Stimulated activated CD4-positive, alpha-beta T cell treated with anti-CD3 and anti-CD28 coated beads, TNF-alpha, amount 100 ng/mL, for 1 hour (primary cell): ENCODE measurements at regions not wholly inside any gene's neighbourhood (a gene's known extent, or its start where the extent isn't known, plus 50 kb on each side); places are given as distances from the start of the nearest gene placed in this dataset.

Source experiments
- DNase-seq, 3 donors: peaks; one replicate each; pipeline ENCODE4 v3.0.0-alpha.2; 2020; ENCODE audit warnings: low read depth in 3 of 3, low spot score in 1 of 3

GRCh38 chr10:94085766-94086437, 92.2 kb downstream of the PLCE1 start:
- no peak for DNase-seq

DNA sequence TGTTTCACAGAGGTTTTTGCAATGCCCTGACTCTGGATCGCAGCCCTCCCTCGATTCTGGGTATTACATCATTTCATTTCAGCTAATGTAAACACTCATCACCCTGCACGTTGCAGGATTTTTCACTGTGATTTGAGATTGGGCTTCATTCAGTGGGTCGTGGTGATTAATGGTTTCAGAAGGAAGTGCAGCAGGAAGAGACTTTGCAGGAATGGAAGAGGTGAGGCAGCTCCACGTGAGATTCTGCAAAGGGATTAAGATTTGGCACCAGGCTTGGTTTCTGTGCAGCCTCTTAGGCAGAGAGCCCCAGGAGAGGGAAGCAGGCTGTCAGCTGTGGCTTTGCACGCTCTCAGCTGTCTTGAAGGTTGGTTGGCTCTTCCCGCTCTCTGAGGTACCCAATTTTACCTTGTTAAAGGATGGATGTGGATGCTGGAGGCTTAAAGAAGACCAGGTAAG, 95.2 kb downstream of the PLCE1 start:
- DNase-seq, result no peak

DNA sequence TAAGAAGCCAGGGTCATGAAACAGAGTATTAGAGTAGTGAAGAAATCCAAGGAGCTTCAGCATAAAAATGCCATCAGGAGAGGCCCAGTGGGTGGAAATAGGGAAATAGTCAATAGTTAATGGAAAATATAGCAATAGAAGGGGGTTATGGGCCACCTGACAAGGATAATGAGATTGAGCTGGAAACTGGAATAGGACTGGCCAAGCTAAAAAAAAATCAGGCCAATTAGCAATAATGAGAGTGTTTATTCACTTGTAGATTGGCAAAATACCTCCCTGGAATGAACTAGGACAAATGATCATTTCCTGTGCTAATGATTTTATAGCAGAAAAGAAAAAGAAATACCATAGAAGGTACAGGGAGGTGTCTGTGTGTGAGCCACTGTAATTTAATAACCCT, 97.9 kb downstream of the PLCE1 start:
- DNase-seq, result no peak

- no peak for DNase-seq
Observed at GRCh38 chr10:94092848-94093247, 99.1 kb downstream of the PLCE1 start.

DNA sequence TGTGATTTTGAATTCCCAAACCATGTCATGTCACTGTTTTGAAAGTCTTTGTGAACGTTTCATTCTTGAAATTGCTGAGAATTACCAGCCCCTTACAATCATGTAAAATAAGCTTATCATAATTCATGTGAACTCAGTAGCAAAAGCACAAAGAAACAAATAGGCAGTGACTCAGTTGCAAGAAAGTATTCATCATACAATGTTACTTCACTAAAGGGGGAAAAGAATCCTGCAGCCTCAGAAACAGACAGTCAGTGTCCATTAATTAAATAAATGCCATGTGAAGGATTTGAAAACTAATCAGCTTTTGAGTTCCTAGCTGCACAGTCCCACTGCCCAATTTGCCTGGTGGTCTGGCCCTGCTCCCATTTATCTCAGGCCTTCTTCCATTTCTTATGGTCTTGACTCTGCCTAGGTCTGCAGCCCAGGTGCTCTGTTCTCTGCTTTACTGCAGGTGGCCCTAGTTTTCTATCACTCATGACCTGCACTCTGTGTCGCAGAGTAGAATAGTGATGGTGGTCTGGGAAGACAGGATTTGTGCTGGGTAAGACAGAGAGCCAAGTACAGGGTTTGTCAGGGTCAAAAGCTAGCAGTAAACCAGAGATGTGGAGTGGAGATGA, 99.7 kb downstream of the PLCE1 start:
- no peak for DNase-seq

DNA sequence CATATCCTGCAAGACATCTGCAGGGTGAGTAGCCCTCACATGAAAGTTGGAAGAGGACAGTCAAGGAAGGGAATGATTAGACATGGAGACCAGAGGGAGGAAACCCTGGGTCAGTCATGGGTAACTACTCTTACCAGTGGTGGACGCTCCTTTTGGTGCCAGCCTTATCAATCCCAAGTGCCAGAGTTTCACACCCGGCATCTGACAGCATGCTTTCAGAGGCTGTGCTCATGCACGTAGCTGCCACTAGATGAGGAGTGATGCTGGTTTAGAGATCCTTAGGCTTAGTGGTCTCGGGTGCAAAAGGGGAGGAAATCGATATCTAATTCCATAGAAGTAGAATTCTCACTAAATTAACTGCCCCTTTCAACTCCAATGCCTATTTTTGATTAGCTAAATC, 100.8 kb downstream of the PLCE1 start:
- DNase-seq, result no peak

GRCh38 chr10:94097656-94098055, 103.9 kb downstream of the PLCE1 start:
- DNase-seq, result no peak

GRCh38 chr10:94098896-94099295, 105.2 kb downstream of the PLCE1 start:
- DNase-seq, result no peak

GRCh38 chr10:94101894-94102293, 108.2 kb downstream of the PLCE1 start:
- no peak for DNase-seq

DNA sequence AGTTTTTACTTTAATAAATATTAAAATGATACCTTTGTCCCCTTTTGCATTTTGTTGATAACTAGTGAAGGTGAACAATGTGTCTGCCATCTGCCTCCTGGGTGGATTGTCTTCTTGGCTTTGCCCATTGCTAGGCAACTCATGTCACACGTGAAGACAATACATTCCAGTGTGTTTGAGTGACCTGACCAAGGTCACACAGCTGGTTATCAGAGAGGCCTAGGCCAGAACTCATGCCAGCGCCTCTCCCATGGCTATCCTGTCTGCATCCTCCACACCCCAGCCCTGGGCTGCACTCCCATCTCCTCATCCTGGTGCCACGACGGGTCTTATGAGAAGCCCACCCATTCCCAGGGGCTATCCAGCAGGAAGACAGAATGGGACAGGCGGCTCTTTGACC, 108.7 kb downstream of the PLCE1 start:
- no peak for DNase-seq

GRCh38 chr10:94103192-94103591, 109.5 kb downstream of the PLCE1 start:
- DNase-seq, result no peak

- no peak for DNase-seq
Observed at GRCh38 chr10:94103801-94104221, 110.1 kb downstream of the PLCE1 start.

- no peak for DNase-seq
Observed at GRCh38 chr10:94104316-94105000, 110.7 kb downstream of the PLCE1 start.

DNA sequence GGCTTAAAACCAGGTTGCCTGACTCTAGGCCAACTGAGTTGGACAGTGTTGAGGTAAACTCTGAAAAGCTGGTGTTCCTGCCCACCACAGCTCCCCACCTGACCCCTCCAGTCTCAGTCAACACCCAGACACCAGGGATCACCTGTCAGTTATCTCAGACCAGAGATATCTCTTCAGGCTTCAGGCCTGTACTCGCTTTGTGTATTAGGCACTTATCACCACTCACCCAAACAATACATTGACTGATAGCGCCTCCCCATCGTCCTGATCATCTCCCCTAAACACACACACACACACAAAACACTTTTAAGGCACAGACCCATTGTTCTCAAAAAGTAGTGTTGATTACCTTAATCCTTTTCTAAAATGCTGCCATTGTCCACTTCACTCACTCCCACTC, 111.5 kb downstream of the PLCE1 start:
- no peak for DNase-seq

DNA sequence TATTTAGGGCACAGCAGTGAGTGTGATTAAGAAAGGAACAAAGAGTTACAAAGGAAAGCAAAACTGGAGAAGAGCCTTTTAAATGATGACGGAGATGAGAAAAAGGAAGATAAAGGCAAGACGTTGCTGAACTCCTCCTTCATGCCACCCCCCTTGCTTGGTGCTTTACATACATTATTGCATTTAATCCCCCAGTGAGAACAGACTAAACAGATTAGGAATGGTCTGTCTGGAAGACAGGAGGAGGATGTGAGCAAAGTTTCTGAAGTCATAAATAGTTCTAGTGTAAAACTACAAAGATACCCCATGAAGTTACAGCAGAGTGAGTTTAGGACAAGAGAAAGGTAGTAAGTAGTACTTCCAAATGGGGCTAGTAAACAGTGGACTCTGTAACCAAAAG, 113.5 kb downstream of the PLCE1 start:
- no peak for DNase-seq

DNA sequence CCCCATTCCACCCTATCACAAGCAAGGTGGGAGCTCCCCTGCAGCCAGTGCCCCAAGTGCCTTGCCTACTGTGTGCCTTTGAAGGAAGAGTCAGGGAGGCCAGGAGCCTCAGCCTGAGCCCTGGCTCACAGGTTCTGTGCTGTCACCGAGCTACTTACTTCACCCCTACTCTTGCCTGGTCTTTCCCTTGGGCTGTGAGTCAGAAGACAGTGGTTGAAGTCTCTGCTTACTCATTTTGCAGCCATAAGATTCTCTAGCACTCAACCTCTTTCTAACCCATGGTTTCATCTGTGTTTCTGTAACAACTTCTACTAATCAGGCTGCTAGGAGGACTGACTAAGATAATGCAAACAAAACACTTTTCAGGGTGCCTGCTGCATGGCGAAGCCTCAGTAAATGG, 114.5 kb downstream of the PLCE1 start:
- no peak for DNase-seq

- no peak for DNase-seq
Observed at GRCh38 chr10:94111367-94111766, 117.6 kb downstream of the PLCE1 start.

DNA sequence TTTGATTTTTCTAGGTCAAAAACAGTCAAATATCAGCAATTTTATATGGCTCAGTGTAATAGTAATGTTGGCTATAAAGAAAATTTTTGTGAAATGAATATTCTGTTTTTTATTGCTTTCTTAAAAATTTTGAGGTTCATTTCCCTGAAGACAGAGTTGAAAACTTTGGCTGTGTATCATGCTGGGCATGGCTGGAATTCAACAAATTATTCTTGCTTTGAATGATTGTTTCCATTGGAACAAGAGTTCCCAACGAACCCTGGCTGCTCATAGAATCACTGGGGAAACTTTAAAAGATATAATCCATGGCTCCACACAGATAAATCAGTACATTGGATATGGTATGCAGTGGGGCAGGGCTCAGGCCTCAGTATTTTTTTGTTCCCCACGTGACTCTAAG, 118.6 kb downstream of the PLCE1 start:
- no peak for DNase-seq

GRCh38 chr10:94115725-94116124, 122.0 kb downstream of the PLCE1 start:
- DNase-seq, result no peak

DNA sequence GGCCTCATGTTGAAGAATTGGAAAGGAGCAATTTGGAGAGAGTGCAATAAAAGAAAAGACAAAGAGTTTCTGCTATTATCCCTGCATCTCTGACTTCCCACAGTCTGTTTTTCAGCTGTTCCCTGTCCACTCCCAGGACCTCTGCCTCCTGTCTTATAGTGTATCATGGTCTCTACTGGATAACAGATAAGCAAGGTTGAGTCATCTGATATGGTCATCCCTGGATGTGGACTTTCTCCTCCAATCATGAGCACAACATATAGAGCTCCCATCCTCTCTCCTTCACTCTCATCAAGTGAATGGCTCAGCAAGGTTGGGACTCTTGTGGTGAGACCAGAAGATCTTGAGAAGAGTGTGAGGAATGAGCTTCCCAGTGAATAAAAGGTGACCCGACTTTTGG, 123.1 kb downstream of the PLCE1 start:
- DNase-seq, result no peak

DNA sequence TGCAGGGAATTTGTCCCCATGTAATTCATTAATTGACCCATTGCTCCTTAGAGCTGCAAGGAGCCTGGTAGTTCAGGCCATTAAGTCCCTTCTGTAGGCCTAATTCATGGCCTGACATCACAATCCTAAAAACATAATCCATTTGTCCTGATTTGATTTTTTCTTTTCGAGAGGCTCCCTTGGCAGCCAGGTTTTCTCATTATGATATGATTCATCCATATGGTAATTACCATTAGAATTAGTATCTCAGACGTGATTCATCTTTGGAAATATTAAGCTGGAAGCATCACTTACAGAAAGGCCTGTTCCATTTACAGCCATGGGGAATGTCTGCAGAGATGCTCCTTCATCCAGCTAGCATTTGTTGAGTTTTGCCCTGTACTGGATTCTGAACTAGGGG, 128.5 kb downstream of the PLCE1 start:
- DNase-seq, result no peak

DNA sequence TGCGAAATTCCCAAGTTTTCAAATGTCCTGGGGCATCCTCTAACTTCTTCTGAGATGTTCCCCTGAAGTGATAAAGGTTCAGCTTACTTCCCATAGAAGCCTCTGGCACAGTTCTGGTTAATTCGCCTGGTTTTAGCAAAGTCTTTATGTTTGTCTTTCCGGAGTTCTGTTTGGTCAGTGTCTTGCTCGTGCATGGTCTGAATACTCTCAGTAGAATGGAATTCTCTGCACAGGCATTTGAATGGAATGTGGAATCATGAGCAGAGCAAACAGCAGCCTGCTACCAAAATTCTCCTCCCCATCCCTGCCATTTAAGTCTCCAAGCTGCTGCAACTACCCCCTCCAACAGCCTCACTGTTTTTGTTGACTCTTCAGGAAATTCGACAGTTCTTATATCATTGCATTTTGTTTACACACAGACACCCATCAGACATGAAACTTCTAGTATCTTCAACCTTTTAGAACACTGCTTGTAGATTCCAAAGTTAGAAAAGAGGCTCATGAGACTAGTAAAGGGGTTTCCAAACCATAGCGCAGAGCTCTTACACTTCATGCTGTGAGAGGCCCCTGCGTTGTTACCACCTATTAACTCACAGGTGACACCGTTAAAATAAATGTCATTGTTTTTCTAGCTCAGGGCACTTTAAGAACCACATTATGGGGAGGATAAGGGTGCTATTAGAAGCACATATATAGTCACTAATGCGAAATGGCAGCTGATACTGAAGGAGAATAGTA, 129.7 kb downstream of the PLCE1 start:
- no peak for DNase-seq
